Astrocyte (in vitro differentiated cells and primary cell): ENCODE measurements at regions not wholly inside any gene's neighbourhood (a gene's known extent, or its start where the extent isn't known, plus 50 kb on each side); places are given as distances from the start of the nearest gene placed in this dataset.

Source experiments
- DNase-seq: peaks from one replicate; pipeline ENCODE4 v3.0.0-alpha.2; 2010; ENCODE audit warnings: low read depth
- FAIRE-seq: peaks from 2 replicates; lab custom pipeline; 2011; peaks lifted over from hg19 to GRCh38; lab: Jason Lieb, UNC
- H2AFZ ChIP-seq: 2 replicates; pipeline ENCODE4 v1.6.0; 2012; ENCODE audit warnings: low read depth, low read length, inconsistent platforms
- H3K27ac ChIP-seq: 2 replicates; pipeline ENCODE4 v1.5.1; 2011; ENCODE audit warnings: low read depth, low read length, inconsistent platforms
- H3K27me3 ChIP-seq: 2 replicates; pipeline ENCODE4 v1.6.0; 2011; ENCODE audit warnings: low read length, inconsistent platforms; ENCODE audit not compliant: insufficient read depth
- H3K36me3 ChIP-seq: 2 replicates; pipeline ENCODE4 v1.5.1; 2011; ENCODE audit warnings: low read length, inconsistent platforms; ENCODE audit not compliant: insufficient read depth
- H3K4me1 ChIP-seq: 2 replicates; pipeline ENCODE4 v1.5.1; 2011; ENCODE audit warnings: low read length, inconsistent platforms; ENCODE audit not compliant: insufficient read depth
- H3K4me2 ChIP-seq: 2 replicates; pipeline ENCODE4 v1.6.0; 2012; ENCODE audit warnings: low read length, inconsistent platforms
- H3K4me3 ChIP-seq: 2 replicates; pipeline ENCODE4 v1.5.1; 2011; ENCODE audit warnings: low read depth, mild to moderate bottlenecking, low read length, inconsistent platforms; ENCODE audit not compliant: insufficient read depth
- H3K79me2 ChIP-seq: 2 replicates; pipeline ENCODE4 v1.6.0; 2012; ENCODE audit warnings: mild to moderate bottlenecking, low read length, inconsistent platforms; ENCODE audit not compliant: insufficient read depth
- H3K9ac ChIP-seq: 2 replicates; pipeline ENCODE4 v1.6.0; 2012; ENCODE audit warnings: mild to moderate bottlenecking, low read length, inconsistent platforms
- H3K9me3 ChIP-seq: 2 replicates; pipeline ENCODE4 v1.5.1; 2012; ENCODE audit warnings: low read depth, mild to moderate bottlenecking, low read length, inconsistent platforms; ENCODE audit not compliant: insufficient read depth
- H4K20me1 ChIP-seq: 2 replicates; pipeline ENCODE4 v1.6.0; 2012; ENCODE audit warnings: low read length, inconsistent platforms; ENCODE audit not compliant: insufficient read depth
- H3K27ac Mint-ChIP-seq: one replicate; pipeline ENCODE4 v1.8.0; 2021; ENCODE audit warnings: mild to moderate bottlenecking, mixed read lengths; ENCODE audit not compliant: unreplicated experiment
- H3K27me3 Mint-ChIP-seq: one replicate; pipeline ENCODE4 v1.8.0; 2021; ENCODE audit warnings: low read depth, mixed read lengths; ENCODE audit not compliant: unreplicated experiment
- H3K36me3 Mint-ChIP-seq: one replicate; pipeline ENCODE4 v1.8.0; 2021; ENCODE audit warnings: low read depth, mixed read lengths; ENCODE audit not compliant: unreplicated experiment
- H3K4me1 Mint-ChIP-seq: one replicate; pipeline ENCODE4 v1.8.0; 2021; ENCODE audit warnings: low read depth, mixed read lengths; ENCODE audit not compliant: unreplicated experiment
- H3K4me3 Mint-ChIP-seq: one replicate; pipeline ENCODE4 v1.8.0; 2021; ENCODE audit warnings: mild to moderate bottlenecking, moderate library complexity, mixed read lengths; ENCODE audit not compliant: unreplicated experiment
- H3K9me3 Mint-ChIP-seq: one replicate; pipeline ENCODE4 v1.8.0; 2021; ENCODE audit warnings: mild to moderate bottlenecking, mixed read lengths; ENCODE audit not compliant: unreplicated experiment
- CTCF ChIP-seq: IDR thresholded peaks from 2 replicates; pipeline ENCODE4 v1.5.1; 2011; ENCODE audit warnings: low read depth, mild to moderate bottlenecking, inconsistent platforms, low read length, moderate library complexity; ENCODE audit not compliant: insufficient read depth
- EZH2 ChIP-seq: IDR thresholded peaks from 2 replicates; pipeline ENCODE4 v1.6.1; 2012; ENCODE audit warnings: mild to moderate bottlenecking, low read length, inconsistent platforms; ENCODE audit not compliant: insufficient read depth

GRCh38 chr11:15476371-15476917, 361.7 kb downstream of the INSC start:
- H3K4me1 Mint-ChIP-seq = peaks cover 6% of the 10 kb centered on the region
- peaks cover 5% of the 10 kb centered on the region for H3K27me3 Mint-ChIP-seq
- no peaks in the 10 kb centered on the region for H3K36me3 Mint-ChIP-seq
- Histone ChIP-seq H3K36me3 (no peaks in the 10 kb centered on the region), H3K9me3 (no peaks in the 10 kb centered on the region), H2AFZ (no peak overlapping the region), H3K9ac (no peak overlapping the region), H3K4me1 (no peaks in the 10 kb centered on the region), H3K27ac (no peak overlapping the region), H3K4me3 (no peak overlapping the region), H3K79me2 (no peaks in the 10 kb centered on the region), H4K20me1 (no peaks in the 10 kb centered on the region), H3K4me2 (no peak overlapping the region), H3K27me3 (no peaks in the 10 kb centered on the region)
- DNase-seq (no peak), FAIRE-seq (no peak)
- no peak overlapping the region for H3K4me3 Mint-ChIP-seq
- TF ChIP-seq EZH2 = no peak
- no peak for TF ChIP-seq CTCF
- H3K27ac Mint-ChIP-seq = no peak overlapping the region
- H3K9me3 Mint-ChIP-seq = no peaks in the 10 kb centered on the region

DNA sequence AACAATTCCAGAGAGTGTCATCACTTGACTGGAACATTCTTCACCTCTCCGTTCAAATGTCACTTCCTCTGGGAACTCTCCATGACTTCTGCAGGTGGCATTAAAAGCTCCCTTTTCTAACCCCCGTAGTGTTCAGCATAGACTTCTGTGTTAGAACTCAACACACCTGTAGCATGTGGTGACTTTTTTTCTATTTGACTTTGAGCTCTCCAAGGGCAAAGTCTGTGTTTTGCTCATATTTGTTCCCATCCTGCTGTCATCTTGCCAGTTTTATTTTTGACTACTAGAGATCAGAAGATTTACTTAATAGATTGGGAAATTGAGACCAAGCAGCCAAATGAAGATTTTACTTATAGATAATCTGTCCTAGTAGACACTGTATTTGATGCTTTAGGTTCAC, 367.1 kb downstream of the INSC start:
- no peak overlapping the region for H3K27ac ChIP-seq
- H3K36me3 ChIP-seq = no peaks in the 10 kb centered on the region
- no peaks in the 10 kb centered on the region for H4K20me1 ChIP-seq
- H3K4me2 ChIP-seq = no peak overlapping the region
- H2AFZ ChIP-seq = no peak overlapping the region
- Mint-ChIP-seq H3K4me1 (no peaks in the 10 kb centered on the region), H3K9me3 (no peaks in the 10 kb centered on the region), H3K27me3 (peaks cover 7% of the 10 kb centered on the region), H3K27ac (no peak overlapping the region), H3K4me3 (no peak overlapping the region), H3K36me3 (no peaks in the 10 kb centered on the region)
- TF ChIP-seq EZH2 = no peak
- TF ChIP-seq CTCF = no peak
- FAIRE-seq = no peak
- no peak overlapping the region for H3K9ac ChIP-seq
- no peaks in the 10 kb centered on the region for H3K79me2 ChIP-seq
- no peak for DNase-seq
- H3K4me3 ChIP-seq = no peak overlapping the region
- H3K27me3 ChIP-seq = no peaks in the 10 kb centered on the region
- no peaks in the 10 kb centered on the region for H3K4me1 ChIP-seq
- no peaks in the 10 kb centered on the region for H3K9me3 ChIP-seq

- Histone ChIP-seq H2AFZ (no peak overlapping the region), H3K4me3 (no peak overlapping the region), H3K36me3 (no peaks in the 10 kb centered on the region), H3K9ac (no peak overlapping the region), H3K4me1 (no peaks in the 10 kb centered on the region), H4K20me1 (no peaks in the 10 kb centered on the region), H3K27ac (no peak overlapping the region), H3K4me2 (no peak overlapping the region), H3K79me2 (no peaks in the 10 kb centered on the region), H3K27me3 (no peaks in the 10 kb centered on the region), H3K9me3 (no peaks in the 10 kb centered on the region)
- H3K4me1 Mint-ChIP-seq = no peaks in the 10 kb centered on the region
- TF ChIP-seq EZH2 (no peak), CTCF (no peak)
- H3K27ac Mint-ChIP-seq = no peak overlapping the region
- DNase-seq (no peak), FAIRE-seq (no peak)
- H3K9me3 Mint-ChIP-seq = no peaks in the 10 kb centered on the region
- H3K4me3 Mint-ChIP-seq = no peak overlapping the region
- H3K36me3 Mint-ChIP-seq = no peaks in the 10 kb centered on the region
- peaks cover 7% of the 10 kb centered on the region for H3K27me3 Mint-ChIP-seq
Observed at GRCh38 chr11:15483205-15483604, 368.5 kb downstream of the INSC start.
